ENCODE measurements at regions not wholly inside any gene's neighbourhood (a gene's known extent, or its start where the extent isn't known, plus 50 kb on each side); places are given as distances from the start of the nearest gene placed in this dataset.

GRCh38 chr7:21077602-21078001 lies 290.9 kb upstream of the SP8 start:
- TF ChIP-seq CTCF (tag by site-specific recombination; IDR thresholded peaks at IDR 0.05) (no peak), ZNF175 (tag by site-specific recombination; IDR thresholded peaks at IDR 0.05) (no peak), ZNF416 (tag by site-specific recombination; IDR thresholded peaks at IDR 0.05) (no peak), REST (tag by site-specific recombination; IDR thresholded peaks at IDR 0.05) (no peak), KLF16 (tag by site-specific recombination; IDR thresholded peaks at IDR 0.05) (no peak), ZBTB48 (tag by site-specific recombination; IDR thresholded peaks at IDR 0.05) (no peak), ZNF510 (tag by site-specific recombination; IDR thresholded peaks at IDR 0.05; ENCODE audit: insufficient replicate concordance) (no peak), PATZ1 (tag by site-specific recombination; IDR thresholded peaks at IDR 0.05) (no peak), PRDM1 (tag by site-specific recombination; IDR thresholded peaks at IDR 0.05) (no peak), BCL11B (tag by site-specific recombination; IDR thresholded peaks at IDR 0.05; ENCODE audit: low read depth) (no peak)

Measured in HEK293 (cell line).